HL-60 (cell line): ENCODE measurements at regions not wholly inside any gene's neighbourhood (a gene's known extent, or its start where the extent isn't known, plus 50 kb on each side); places are given as distances from the start of the nearest gene placed in this dataset.

Experiments
- DNase-seq, 2 experiments: peaks; one replicate each; pipeline ENCODE4 v3.0.0-alpha.2; 2010 to 2020; ENCODE audit warnings: low read depth in 1 of 2, low spot score in 1 of 2
- H3K27ac ChIP-seq: fragments of 250-450 bp; sonication (Bioruptor Pico); replicated peaks from 2 replicates; pipeline ENCODE4 v1.5.1; 2020; ENCODE audit warnings: mild to moderate bottlenecking, moderate library complexity
- H3K27me3 ChIP-seq: fragments of 250-450 bp; sonication (Bioruptor Pico); 2 replicates; pipeline ENCODE4 v1.5.1; 2021; ENCODE audit warnings: mild to moderate bottlenecking, moderate library complexity; ENCODE audit not compliant: insufficient read depth, poor library complexity, severe bottlenecking
- H3K4me3 ChIP-seq: replicated peaks from 2 replicates; pipeline ENCODE4 v1.5.1; 2011; ENCODE audit warnings: mild to moderate bottlenecking, control low read depth, low read length; ENCODE audit not compliant: insufficient read depth
- GABPA ChIP-seq: IDR thresholded peaks from 2 replicates; pipeline ENCODE4 v1.6.1; 2012; ENCODE audit warnings: low read depth
- POLR2AphosphoS5 ChIP-seq: IDR thresholded peaks from 2 replicates; pipeline ENCODE4 v1.6.1; 2012; ENCODE audit warnings: low read depth
- SPI1 ChIP-seq: IDR thresholded peaks from 2 replicates; pipeline ENCODE4 v1.6.1; 2012; ENCODE audit warnings: low read depth, mild to moderate bottlenecking, borderline replicate concordance
- TF ChIP-seq, protein P1 (sequence below): IDR thresholded peaks from one replicate; pipeline ENCODE4 v1.5.1; 2011; ENCODE audit warnings: low read length, control low read depth, inconsistent platforms; ENCODE audit not compliant: insufficient read depth
- TF ChIP-seq, protein P2 (sequence below): IDR thresholded peaks from 2 replicates; pipeline ENCODE4 v1.6.1; 2012; ENCODE audit warnings: low read depth; ENCODE audit not compliant: insufficient replicate concordance

DNA sequence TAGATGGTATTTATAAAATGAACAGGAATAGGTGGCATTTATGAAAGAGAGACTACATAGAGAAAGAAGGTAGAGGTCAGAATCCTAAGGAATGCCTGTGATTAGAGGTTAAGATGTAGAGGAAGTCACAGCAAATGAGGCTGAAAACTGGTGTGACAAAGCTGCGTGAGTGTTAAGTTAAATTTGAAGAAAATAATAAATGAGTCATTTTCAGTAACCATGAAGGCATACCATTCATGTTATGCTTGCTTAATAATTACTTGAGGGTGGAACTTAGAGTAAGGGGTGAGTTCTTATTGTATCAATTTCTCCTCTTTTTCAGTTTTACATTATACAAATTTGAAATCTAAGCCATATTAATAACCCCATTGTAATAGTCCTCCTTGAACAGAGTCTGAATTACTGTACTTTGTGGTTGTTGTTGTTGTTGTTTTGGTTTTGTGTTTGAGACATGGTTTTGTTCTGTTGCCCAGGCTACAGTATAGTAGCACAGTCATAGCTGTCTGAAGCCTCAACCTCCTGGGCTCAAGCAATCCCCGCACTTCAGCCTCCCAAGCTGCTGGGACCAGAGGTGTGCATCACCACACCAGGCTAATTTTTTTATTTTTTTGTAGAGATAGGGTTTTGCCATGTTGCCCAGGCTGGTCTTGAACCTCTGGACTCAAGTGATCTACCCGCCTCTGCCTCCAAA, 761.5 kb downstream of the GALC start:
- Histone ChIP-seq H3K4me3 (no peak overlapping the region), H3K27ac (no peak overlapping the region), H3K27me3 (no peaks in the 10 kb centered on the region)
- no peak for TF ChIP-seq SPI1
- no peak for TF ChIP-seq POLR2AphosphoS5
- TF ChIP-seq, protein P1, sequence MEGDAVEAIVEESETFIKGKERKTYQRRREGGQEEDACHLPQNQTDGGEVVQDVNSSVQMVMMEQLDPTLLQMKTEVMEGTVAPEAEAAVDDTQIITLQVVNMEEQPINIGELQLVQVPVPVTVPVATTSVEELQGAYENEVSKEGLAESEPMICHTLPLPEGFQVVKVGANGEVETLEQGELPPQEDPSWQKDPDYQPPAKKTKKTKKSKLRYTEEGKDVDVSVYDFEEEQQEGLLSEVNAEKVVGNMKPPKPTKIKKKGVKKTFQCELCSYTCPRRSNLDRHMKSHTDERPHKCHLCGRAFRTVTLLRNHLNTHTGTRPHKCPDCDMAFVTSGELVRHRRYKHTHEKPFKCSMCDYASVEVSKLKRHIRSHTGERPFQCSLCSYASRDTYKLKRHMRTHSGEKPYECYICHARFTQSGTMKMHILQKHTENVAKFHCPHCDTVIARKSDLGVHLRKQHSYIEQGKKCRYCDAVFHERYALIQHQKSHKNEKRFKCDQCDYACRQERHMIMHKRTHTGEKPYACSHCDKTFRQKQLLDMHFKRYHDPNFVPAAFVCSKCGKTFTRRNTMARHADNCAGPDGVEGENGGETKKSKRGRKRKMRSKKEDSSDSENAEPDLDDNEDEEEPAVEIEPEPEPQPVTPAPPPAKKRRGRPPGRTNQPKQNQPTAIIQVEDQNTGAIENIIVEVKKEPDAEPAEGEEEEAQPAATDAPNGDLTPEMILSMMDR, result no peak
- TF ChIP-seq, protein P2, sequence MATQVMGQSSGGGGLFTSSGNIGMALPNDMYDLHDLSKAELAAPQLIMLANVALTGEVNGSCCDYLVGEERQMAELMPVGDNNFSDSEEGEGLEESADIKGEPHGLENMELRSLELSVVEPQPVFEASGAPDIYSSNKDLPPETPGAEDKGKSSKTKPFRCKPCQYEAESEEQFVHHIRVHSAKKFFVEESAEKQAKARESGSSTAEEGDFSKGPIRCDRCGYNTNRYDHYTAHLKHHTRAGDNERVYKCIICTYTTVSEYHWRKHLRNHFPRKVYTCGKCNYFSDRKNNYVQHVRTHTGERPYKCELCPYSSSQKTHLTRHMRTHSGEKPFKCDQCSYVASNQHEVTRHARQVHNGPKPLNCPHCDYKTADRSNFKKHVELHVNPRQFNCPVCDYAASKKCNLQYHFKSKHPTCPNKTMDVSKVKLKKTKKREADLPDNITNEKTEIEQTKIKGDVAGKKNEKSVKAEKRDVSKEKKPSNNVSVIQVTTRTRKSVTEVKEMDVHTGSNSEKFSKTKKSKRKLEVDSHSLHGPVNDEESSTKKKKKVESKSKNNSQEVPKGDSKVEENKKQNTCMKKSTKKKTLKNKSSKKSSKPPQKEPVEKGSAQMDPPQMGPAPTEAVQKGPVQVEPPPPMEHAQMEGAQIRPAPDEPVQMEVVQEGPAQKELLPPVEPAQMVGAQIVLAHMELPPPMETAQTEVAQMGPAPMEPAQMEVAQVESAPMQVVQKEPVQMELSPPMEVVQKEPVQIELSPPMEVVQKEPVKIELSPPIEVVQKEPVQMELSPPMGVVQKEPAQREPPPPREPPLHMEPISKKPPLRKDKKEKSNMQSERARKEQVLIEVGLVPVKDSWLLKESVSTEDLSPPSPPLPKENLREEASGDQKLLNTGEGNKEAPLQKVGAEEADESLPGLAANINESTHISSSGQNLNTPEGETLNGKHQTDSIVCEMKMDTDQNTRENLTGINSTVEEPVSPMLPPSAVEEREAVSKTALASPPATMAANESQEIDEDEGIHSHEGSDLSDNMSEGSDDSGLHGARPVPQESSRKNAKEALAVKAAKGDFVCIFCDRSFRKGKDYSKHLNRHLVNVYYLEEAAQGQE, result no peak
- TF ChIP-seq GABPA, result no peak
- DNase-seq, result no peak

DNA sequence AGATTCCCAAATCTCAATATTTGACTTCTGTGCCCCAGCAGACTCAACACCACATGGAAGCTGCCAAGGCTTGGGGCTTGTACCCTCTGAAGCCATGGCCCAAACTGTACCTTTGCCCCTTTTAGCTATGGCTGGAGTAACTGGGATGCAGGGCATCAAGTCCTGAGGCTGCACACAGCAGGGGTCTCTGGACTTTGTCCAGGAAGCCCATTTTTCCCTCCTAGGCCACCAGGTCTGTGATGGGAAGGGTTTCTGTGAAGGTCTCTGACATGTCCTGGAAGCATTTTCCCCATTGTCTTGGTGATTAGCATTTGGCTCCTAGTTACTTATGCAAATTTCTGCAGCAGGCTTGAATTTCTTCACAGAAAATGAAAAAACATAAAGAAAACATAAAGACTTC, 762.3 kb downstream of the GALC start:
- no peak for DNase-seq

DNA sequence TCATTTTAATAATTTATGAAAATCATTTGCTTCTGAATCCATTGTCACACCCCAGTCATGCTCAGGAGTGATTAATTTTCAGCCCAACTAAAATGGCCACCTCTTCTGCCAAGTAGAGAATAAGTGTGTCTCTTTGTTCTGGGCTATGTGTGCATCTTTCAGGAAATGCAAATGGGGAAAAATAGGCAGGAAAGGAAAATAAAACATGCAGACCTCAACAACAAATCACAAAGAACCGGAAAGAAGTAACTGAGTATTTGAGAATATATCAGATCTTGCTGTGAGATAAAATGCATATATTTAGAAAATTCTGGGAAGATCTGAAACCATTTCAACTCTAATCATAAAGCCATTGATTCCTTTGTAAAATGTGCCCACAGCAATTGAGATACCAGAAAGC, 763.9 kb downstream of the GALC start:
- H3K27ac ChIP-seq, result no peak overlapping the region

More for the DNA sequence above, 762.3 kb downstream of the GALC start:
- Histone ChIP-seq H3K27ac (no peak overlapping the region), H3K27me3 (no peaks in the 10 kb centered on the region), H3K4me3 (no peak overlapping the region)
- TF ChIP-seq GABPA, result no peak
- TF ChIP-seq POLR2AphosphoS5, result no peak
- TF ChIP-seq SPI1, result no peak
- TF ChIP-seq, protein P1, result no peak
- TF ChIP-seq, protein P2, result no peak

More for the DNA sequence above, 763.9 kb downstream of the GALC start:
- DNase-seq, result no peak
- no peaks in the 10 kb centered on the region for H3K27me3 ChIP-seq
- no peak overlapping the region for H3K4me3 ChIP-seq
- TF ChIP-seq POLR2AphosphoS5, result no peak
- TF ChIP-seq GABPA, result no peak
- TF ChIP-seq SPI1, result no peak
- TF ChIP-seq, protein P1, result no peak
- TF ChIP-seq, protein P2, result no peak
